Neuronal stem cell (in vitro differentiated cells): ENCODE measurements at regions not wholly inside any gene's neighbourhood (a gene's known extent, or its start where the extent isn't known, plus 50 kb on each side); places are given as distances from the start of the nearest gene placed in this dataset.

Experiments used
- DNase-seq: peaks from one replicate; pipeline ENCODE4 v3.0.0-alpha.2; 2013; ENCODE audit warnings: low spot score
- H2AFZ ChIP-seq: one replicate; pipeline ENCODE4 v1.6.1; 2013; ENCODE audit warnings: mild to moderate bottlenecking, low read length, inconsistent platforms
- H2AK5ac ChIP-seq: 2 replicates; pipeline ENCODE4 v1.6.1; 2013; ENCODE audit warnings: low read depth, mild to moderate bottlenecking, inconsistent platforms, low read length, moderate library complexity, mixed read lengths
- H2BK120ac ChIP-seq: 2 replicates; pipeline ENCODE4 v1.6.1; 2013; ENCODE audit warnings: low read depth, mild to moderate bottlenecking, inconsistent platforms, low read length, moderate library complexity, mixed read lengths
- H2BK12ac ChIP-seq: one replicate; pipeline ENCODE4 v1.6.1; 2013; ENCODE audit warnings: low read length, inconsistent platforms
- H2BK15ac ChIP-seq: 2 replicates; pipeline ENCODE4 v1.6.1; 2013; ENCODE audit warnings: mild to moderate bottlenecking, low read length, inconsistent platforms, mixed read lengths
- H2BK5ac ChIP-seq: one replicate; pipeline ENCODE4 v1.6.1; 2013; ENCODE audit warnings: inconsistent platforms, mild to moderate bottlenecking, low read length, moderate library complexity
- H3K14ac ChIP-seq: one replicate; pipeline ENCODE4 v1.6.1; 2013; ENCODE audit warnings: low read length, inconsistent platforms
- H3K18ac ChIP-seq: 2 replicates; pipeline ENCODE4 v1.6.1; 2013; ENCODE audit warnings: low read length, inconsistent platforms
- H3K23ac ChIP-seq: 2 replicates; pipeline ENCODE4 v1.6.1; 2013; ENCODE audit warnings: low read depth, mild to moderate bottlenecking, mixed read lengths, low read length, inconsistent platforms; ENCODE audit not compliant: poor library complexity
- H3K27ac ChIP-seq: replicated peaks from 3 replicates; pipeline ENCODE4 v1.5.1; 2013; ENCODE audit warnings: low read length, inconsistent platforms
- H3K27me3 ChIP-seq, 3 experiments: 2 replicates each; pipeline ENCODE4 v1.6.1; 2013; ENCODE audit warnings: low read length in 3 of 3, mild to moderate bottlenecking in 2 of 3, inconsistent platforms in 1 of 3, low read depth in 1 of 3, mixed read lengths in 1 of 3, moderate library complexity in 1 of 3; ENCODE audit not compliant: control insufficient read depth in 3 of 3, insufficient read depth in 3 of 3
- H3K36me3 ChIP-seq, 2 donors: replicated peaks in 1 of 2; 2 replicates each; pipeline ENCODE4 v1.6.1; 2013; ENCODE audit warnings: low read length in 2 of 2; ENCODE audit not compliant: control insufficient read depth in 2 of 2, insufficient read depth in 2 of 2
- H3K4ac ChIP-seq: 2 replicates; pipeline ENCODE4 v1.6.1; 2013; ENCODE audit warnings: inconsistent platforms, mild to moderate bottlenecking, low read length, moderate library complexity
- H3K4me1 ChIP-seq, 2 donors: 1 replicate in 1 of 2; 2 replicates in 1 of 2; pipeline ENCODE4 v1.6.1; 2013; ENCODE audit warnings: low read length in 2 of 2, low read depth in 1 of 2; ENCODE audit not compliant: control insufficient read depth in 2 of 2, insufficient read depth in 1 of 2
- H3K4me2 ChIP-seq: one replicate; pipeline ENCODE4 v1.6.1; 2013; ENCODE audit warnings: mild to moderate bottlenecking, low read length, inconsistent platforms; ENCODE audit not compliant: insufficient read depth, poor library complexity, severe bottlenecking
- H3K4me3 ChIP-seq, 2 donors: 2 replicates each; pipeline ENCODE4 v1.5.1; 2013; ENCODE audit warnings: low read length in 2 of 2, mild to moderate bottlenecking in 2 of 2, inconsistent platforms in 1 of 2, moderate library complexity in 1 of 2
- H3K79me1 ChIP-seq: one replicate; pipeline ENCODE4 v1.6.1; 2013; ENCODE audit warnings: low read depth, mild to moderate bottlenecking, inconsistent platforms, low read length, moderate library complexity
- H3K9ac ChIP-seq: one replicate; pipeline ENCODE4 v1.6.1; 2013; ENCODE audit warnings: mild to moderate bottlenecking, low read depth, low read length, inconsistent platforms; ENCODE audit not compliant: poor library complexity
- H3K9me3 ChIP-seq, 2 donors: replicated peaks in 1 of 2; 2 replicates each; pipeline versions ENCODE3 to v1.6.1; 2013; ENCODE audit warnings: low read length in 2 of 2, mild to moderate bottlenecking in 2 of 2, inconsistent platforms in 1 of 2, low read depth in 1 of 2, mixed read lengths in 1 of 2, moderate library complexity in 1 of 2; ENCODE audit not compliant: control insufficient read depth in 2 of 2, insufficient read depth in 1 of 2
- H4K8ac ChIP-seq: one replicate; pipeline ENCODE4 v1.6.1; 2013; ENCODE audit warnings: low read depth, mild to moderate bottlenecking, inconsistent platforms, low read length, moderate library complexity
- H4K91ac ChIP-seq: one replicate; pipeline ENCODE4 v1.6.1; 2013; ENCODE audit warnings: low read length, low read depth, mild to moderate bottlenecking, inconsistent platforms; ENCODE audit not compliant: poor library complexity
- WGBS, 2 donors: extraction: QIAGEN DNeasy Blood & Tissue Kit; methylation state at CpG; one replicate each; pipeline ENCODE4 v1.1.7; 2013; ENCODE audit warnings: missing lambda C conversion rate in 2 of 2, mixed read lengths in 1 of 2; ENCODE audit not compliant: insufficient read length in 2 of 2, insufficient replicate concordance in 1 of 2; ENCODE audit errors: extremely low coverage in 2 of 2; 5-methylcytosine and 5-hydroxymethylcytosine counted together

DNA sequence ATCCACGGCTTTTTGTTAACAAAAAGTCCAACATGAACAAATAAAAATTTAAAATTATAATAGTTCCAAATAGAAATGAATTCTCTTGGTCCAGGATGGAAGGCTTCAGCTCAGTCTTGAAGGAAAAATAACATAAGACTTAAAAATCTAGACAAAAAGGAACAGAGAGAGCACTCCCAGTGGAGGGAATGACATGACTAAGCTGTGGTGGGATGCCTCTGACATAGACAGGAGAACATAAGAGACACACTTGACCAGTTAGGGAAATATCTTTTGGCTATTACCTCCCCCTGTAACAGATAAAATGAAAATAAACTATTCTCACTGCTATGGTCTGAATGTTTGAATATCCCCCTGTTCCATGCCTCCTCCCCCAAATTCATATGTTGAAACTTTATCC lies 106.8 kb downstream of the BBS10 start:
- Histone ChIP-seq H3K18ac (no peak overlapping the region), H3K4me3 (no peak overlapping the region), H4K8ac (no peak overlapping the region), H3K9ac (no peak overlapping the region), H3K14ac (no peak overlapping the region), H2AK5ac (no peak overlapping the region), H3K27me3 (no peaks in the 10 kb centered on the region), H3K36me3 (no peaks in the 10 kb centered on the region), H3K4me1 (no peaks in the 10 kb centered on the region), H2BK120ac (no peak overlapping the region), H2AFZ (no peak overlapping the region), H3K23ac (no peak overlapping the region), H3K4ac (no peak overlapping the region), H2BK15ac (no peak overlapping the region), H3K4me2 (no peak overlapping the region), H3K79me1 (no peaks in the 10 kb centered on the region), H3K27ac (no peak overlapping the region), H4K91ac (no peak overlapping the region), H2BK5ac (no peak overlapping the region), H3K9me3 (peaks cover 0 to 3% of the 10 kb centered on the region in 2 donors), H2BK12ac (no peak overlapping the region)
- DNase-seq: no peak
- no CpG with 5 or more reads among the region's 1 CpG for WGBS, 2 donors

DNA sequence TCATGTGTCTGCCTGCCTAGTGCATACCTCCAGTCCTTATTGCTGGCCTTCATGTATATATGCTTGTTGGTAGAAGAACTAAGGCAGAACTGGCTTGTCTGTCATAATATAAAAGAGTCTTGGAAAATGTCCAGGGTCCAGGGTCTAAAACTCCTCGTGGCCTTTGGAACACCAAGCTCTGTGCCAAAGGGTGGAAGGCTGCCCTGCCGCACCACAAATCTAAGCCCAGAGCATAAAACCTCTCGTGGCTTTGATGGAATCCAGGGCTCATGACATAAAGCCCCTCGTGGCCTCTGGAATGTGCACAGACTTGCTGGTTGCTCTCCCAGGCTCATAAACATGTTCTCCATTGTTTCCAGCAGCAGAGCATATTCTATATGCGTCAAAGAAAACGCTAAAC lies 107.9 kb downstream of the BBS10 start:
- H3K4me1 ChIP-seq: no peaks in the 10 kb centered on the region
- no peak overlapping the region for H3K14ac ChIP-seq
- H3K4ac ChIP-seq: no peak overlapping the region
- H3K23ac ChIP-seq: no peak overlapping the region
- WGBS, 2 donors: no CpG with 5 or more reads among the region's 6 CpGs
- no peaks in the 10 kb centered on the region for H3K79me1 ChIP-seq
- H3K36me3 ChIP-seq: no peaks in the 10 kb centered on the region
- no peak overlapping the region for H2BK5ac ChIP-seq
- no peak overlapping the region for H3K4me2 ChIP-seq
- no peak overlapping the region for H3K18ac ChIP-seq
- no peak overlapping the region for H2AFZ ChIP-seq
- no peak for DNase-seq
- H2BK15ac ChIP-seq: no peak overlapping the region
- peaks cover 0 to 3% of the 10 kb centered on the region in 2 donors for H3K9me3 ChIP-seq
- no peak overlapping the region for H4K8ac ChIP-seq
- H4K91ac ChIP-seq: no peak overlapping the region
- no peak overlapping the region for H2AK5ac ChIP-seq
- H2BK12ac ChIP-seq: no peak overlapping the region
- H3K9ac ChIP-seq: no peak overlapping the region
- no peak overlapping the region for H3K4me3 ChIP-seq
- no peak overlapping the region for H2BK120ac ChIP-seq
- no peaks in the 10 kb centered on the region for H3K27me3 ChIP-seq
- no peak overlapping the region for H3K27ac ChIP-seq

DNA sequence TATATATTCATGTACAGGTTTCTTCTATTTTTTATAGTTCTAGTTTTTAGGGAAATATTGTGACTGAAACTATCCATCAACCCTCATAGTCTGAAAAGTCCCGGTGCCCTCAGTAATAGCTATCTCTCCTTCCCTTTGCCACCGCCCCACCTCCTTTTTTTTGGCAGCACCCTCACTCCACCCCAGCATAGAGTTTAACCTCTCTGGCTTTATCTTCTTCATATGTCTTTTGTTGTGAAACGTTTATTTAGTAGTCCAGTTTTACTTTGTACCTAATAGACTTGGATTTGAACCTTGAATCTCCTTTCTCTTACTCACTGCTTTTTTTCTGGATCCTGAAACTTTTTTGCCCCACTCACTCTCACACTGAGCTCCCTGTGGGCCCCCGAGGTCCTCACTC lies 109.5 kb downstream of the BBS10 start:
- no peak overlapping the region for H3K4me2 ChIP-seq
- no peak overlapping the region for H3K14ac ChIP-seq
- H2AK5ac ChIP-seq: no peak overlapping the region
- no peak overlapping the region for H3K4ac ChIP-seq
- H2AFZ ChIP-seq: no peak overlapping the region
- H3K27ac ChIP-seq: no peak overlapping the region
- no peak overlapping the region for H2BK120ac ChIP-seq
- H3K36me3 ChIP-seq: no peaks in the 10 kb centered on the region
- no peak overlapping the region for H4K8ac ChIP-seq
- H2BK15ac ChIP-seq: no peak overlapping the region
- no peak overlapping the region for H3K23ac ChIP-seq
- WGBS, 2 donors: no CpG with 5 or more reads among the region's 4 CpGs
- no peak overlapping the region for H2BK12ac ChIP-seq
- H3K4me1 ChIP-seq: no peaks in the 10 kb centered on the region
- peaks cover 0 to 3% of the 10 kb centered on the region in 2 donors for H3K9me3 ChIP-seq
- no peaks in the 10 kb centered on the region for H3K79me1 ChIP-seq
- no peak overlapping the region for H3K4me3 ChIP-seq
- H3K18ac ChIP-seq: no peak overlapping the region
- DNase-seq: no peak
- H3K27me3 ChIP-seq: no peaks in the 10 kb centered on the region
- H2BK5ac ChIP-seq: no peak overlapping the region
- H4K91ac ChIP-seq: no peak overlapping the region
- H3K9ac ChIP-seq: no peak overlapping the region

DNA sequence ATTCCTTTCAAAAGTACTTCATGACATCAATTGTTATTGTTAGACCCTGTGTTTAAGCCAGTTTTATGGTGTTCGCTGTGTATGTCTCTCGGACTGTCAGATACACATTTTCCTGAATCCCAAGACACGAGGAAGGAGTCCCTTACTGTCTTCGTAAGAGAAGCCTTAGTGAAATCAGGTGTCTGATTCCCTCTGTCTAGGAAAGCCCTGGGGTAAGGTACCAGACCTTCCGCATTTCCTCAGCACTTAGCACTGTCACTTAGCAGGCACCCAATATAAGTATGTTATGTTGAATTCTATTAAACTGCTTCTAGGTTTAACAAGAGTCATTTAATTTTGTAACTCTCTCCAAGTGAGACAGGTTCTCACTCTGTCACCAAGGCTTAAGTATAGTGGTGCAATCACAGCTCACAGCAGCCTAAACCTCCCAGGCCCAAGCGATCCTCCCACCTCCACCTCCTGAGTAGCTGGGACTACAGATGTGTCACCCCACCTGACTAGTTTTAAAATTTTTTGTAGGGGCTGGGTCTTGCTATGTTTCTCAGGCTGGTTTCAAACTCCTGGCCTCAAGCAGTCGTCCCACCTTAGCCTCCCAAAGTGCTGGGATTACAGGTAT lies 111.0 kb downstream of the BBS10 start:
- no peak overlapping the region for H2BK15ac ChIP-seq
- no peak overlapping the region for H3K4me3 ChIP-seq
- peaks cover 0 to 3% of the 10 kb centered on the region in 2 donors for H3K9me3 ChIP-seq
- H2BK12ac ChIP-seq: no peak overlapping the region
- no peak overlapping the region for H3K14ac ChIP-seq
- no peaks in the 10 kb centered on the region for H3K79me1 ChIP-seq
- WGBS, 2 donors: no CpG with 5 or more reads among the region's 7 CpGs
- H3K36me3 ChIP-seq: no peaks in the 10 kb centered on the region
- no peak overlapping the region for H4K91ac ChIP-seq
- no peak overlapping the region for H3K9ac ChIP-seq
- DNase-seq: no peak
- no peak overlapping the region for H2BK5ac ChIP-seq
- no peak overlapping the region for H2BK120ac ChIP-seq
- H2AK5ac ChIP-seq: no peak overlapping the region
- no peak overlapping the region for H4K8ac ChIP-seq
- H3K27me3 ChIP-seq: peaks cover 0 to under 1% (median 0%) of the 10 kb centered on the region in 3 experiments
- H3K27ac ChIP-seq: no peak overlapping the region
- no peaks in the 10 kb centered on the region for H3K4me1 ChIP-seq
- no peak overlapping the region for H3K4ac ChIP-seq
- H3K18ac ChIP-seq: no peak overlapping the region
- H3K4me2 ChIP-seq: no peak overlapping the region
- no peak overlapping the region for H2AFZ ChIP-seq
- no peak overlapping the region for H3K23ac ChIP-seq
